Tibial nerve (tissue), 4 donors: ENCODE measurements at regions not wholly inside any gene's neighbourhood (a gene's known extent, or its start where the extent isn't known, plus 50 kb on each side); places are given as distances from the start of the nearest gene placed in this dataset.
A peak's percentile ranks its signal among the peaks of the same experiment; 100 is the strongest.

Experiments
- DNase-seq, 2 donors: peaks; one replicate each; pipeline ENCODE4 v3.0.0-alpha.2; 2019; ENCODE audit warnings: low spot score in 2 of 2
- H3K27ac ChIP-seq, 4 donors: fragments of 200-600 bp; sonication (generic) in 3 of 4; one replicate each; pipeline ENCODE4 v1.5.1; 2017 to 2019; ENCODE audit warnings: mild to moderate bottlenecking in 1 of 4
- H3K27me3 ChIP-seq, 2 donors: fragments of 200-600 bp; sonication (generic) in 1 of 2; one replicate each; pipeline versions ENCODE4 v1.5.1 to v1.6.0; 2017 to 2019
- H3K36me3 ChIP-seq, 3 donors: fragments of 200-600 bp; sonication (generic); one replicate each; pipeline ENCODE4 v1.5.1; 2018 to 2019
- H3K4me1 ChIP-seq, 4 donors: fragments of 200-600 bp; sonication (generic) in 3 of 4; one replicate each; pipeline ENCODE4 v1.5.1; 2017 to 2019
- H3K4me3 ChIP-seq, 4 donors: fragments of 200-600 bp; sonication (generic) in 3 of 4; one replicate each; pipeline ENCODE4 v1.5.1; 2017 to 2019; ENCODE audit warnings: mild to moderate bottlenecking in 1 of 4, moderate library complexity in 1 of 4
- H3K9me3 ChIP-seq, 4 donors: fragments of 200-600 bp; sonication (generic) in 3 of 4; one replicate each; pipeline ENCODE4 v1.5.1; 2017 to 2019
- CTCF ChIP-seq, 5 experiments: fragments of 200-600 bp in 3 of 5; fragments of 450-650 bp in 2 of 5; sonication (generic) in 3 of 5; IDR thresholded peaks; one replicate each; pipeline ENCODE4 v1.5.1; 2016 to 2019; ENCODE audit warnings: antibody characterized with exemption in 5 of 5, mild to moderate bottlenecking in 3 of 5, moderate library complexity in 2 of 5
- EP300 ChIP-seq, 2 donors: sonication (generic); formaldehyde crosslinking; IDR thresholded peaks; one replicate each; pipeline ENCODE4 v1.6.1; 2017; ENCODE audit warnings: antibody characterized with exemption in 2 of 2, mild to moderate bottlenecking in 1 of 2
- POLR2A ChIP-seq, 2 donors: fragments of 450-650 bp; IDR thresholded peaks; one replicate each; pipeline ENCODE4 v1.6.1; 2017; ENCODE audit warnings: antibody characterized with exemption in 2 of 2, mild to moderate bottlenecking in 2 of 2, moderate library complexity in 2 of 2
- WGBS, 2 donors: methylation state at CpG; one replicate each; pipeline ENCODE4 v1.1.5; 2018; 5-methylcytosine and 5-hydroxymethylcytosine counted together

GRCh38 chr7:116316838-116317628, 106.7 kb downstream of the TES start:
- Histone ChIP-seq H3K36me3 (no peaks in the 10 kb centered on the region), H3K4me3 (no peak overlapping the region), H3K9me3 (no peaks in the 10 kb centered on the region), H3K27ac (peak overlapping the region; percentile 13 to 82 (median 54)), H3K4me1 (peaks cover 0 to 26% (median 13%) of the 10 kb centered on the region in 4 donors), H3K27me3 (no peaks in the 10 kb centered on the region)
- DNase-seq = peak in 1 of 2 donors; percentile 50
- WGBS, 2 donors = 26 to 30% methylated on average over 7 of the region's 7 CpGs
- TF ChIP-seq POLR2A (IDR thresholded peaks at IDR 0.05) = no peak
- peak; percentile 70 to 95 for TF ChIP-seq EP300 (IDR thresholded peaks at IDR 0.05)

- H3K9me3 ChIP-seq = no peaks in the 10 kb centered on the region
- TF ChIP-seq EP300 (IDR thresholded peaks at IDR 0.05) = no peak
- TF ChIP-seq POLR2A (IDR thresholded peaks at IDR 0.05) = no peak
- no peak for TF ChIP-seq CTCF (IDR thresholded peaks at IDR 0.05)
- WGBS, 2 donors = 83 to 86% methylated on average over 4 of the region's 4 CpGs
- no peak overlapping the region for H3K4me3 ChIP-seq
- DNase-seq = no peak
- peak overlapping the region; percentile 13 to 82 (median 54) for H3K27ac ChIP-seq
- H3K4me1 ChIP-seq = peaks cover 0 to 26% (median 13%) of the 10 kb centered on the region in 4 donors
- H3K27me3 ChIP-seq = no peaks in the 10 kb centered on the region
- H3K36me3 ChIP-seq = no peaks in the 10 kb centered on the region
Measured at GRCh38 chr7:116317907-116318306, 107.6 kb downstream of the TES start.

GRCh38 chr7:116322541-116322940, 112.2 kb downstream of the TES start:
- DNase-seq = no peak
- Histone ChIP-seq H3K27me3 (no peaks in the 10 kb centered on the region), H3K4me3 (no peak overlapping the region), H3K36me3 (no peaks in the 10 kb centered on the region), H3K9me3 (no peaks in the 10 kb centered on the region), H3K4me1 (peaks cover 0 to 7% (median 2%) of the 10 kb centered on the region in 4 donors), H3K27ac (no peak overlapping the region)
- TF ChIP-seq CTCF (IDR thresholded peaks at IDR 0.05) = no peak
- TF ChIP-seq EP300 (IDR thresholded peaks at IDR 0.05) = no peak
- no peak for TF ChIP-seq POLR2A (IDR thresholded peaks at IDR 0.05)
- 86 to 92% methylated on average over 2 of the region's 2 CpGs for WGBS, 2 donors

- no peaks in the 10 kb centered on the region for H3K36me3 ChIP-seq
- DNase-seq = no peak
- peaks cover 0 to 7% (median 0%) of the 10 kb centered on the region in 4 donors for H3K4me1 ChIP-seq
- H3K27ac ChIP-seq = no peak overlapping the region
- no peak for TF ChIP-seq CTCF (IDR thresholded peaks at IDR 0.05)
- no peak for TF ChIP-seq POLR2A (IDR thresholded peaks at IDR 0.05)
- no peak for TF ChIP-seq EP300 (IDR thresholded peaks at IDR 0.05)
- WGBS, 2 donors = 94 to 100% methylated on average over 2 of the region's 2 CpGs
- no peak overlapping the region for H3K4me3 ChIP-seq
- no peaks in the 10 kb centered on the region for H3K27me3 ChIP-seq
- no peaks in the 10 kb centered on the region for H3K9me3 ChIP-seq
Measured at GRCh38 chr7:116324582-116324981, 114.2 kb downstream of the TES start.

GRCh38 chr7:116325517-116325916, 115.2 kb downstream of the TES start:
- no peak overlapping the region for H3K4me3 ChIP-seq
- H3K27ac ChIP-seq = no peak overlapping the region
- no peaks in the 10 kb centered on the region for H3K9me3 ChIP-seq
- H3K4me1 ChIP-seq = peaks cover 0 to 14% (median 0%) of the 10 kb centered on the region in 4 donors
- no peaks in the 10 kb centered on the region for H3K27me3 ChIP-seq
- 62 to 79% methylated on average over 3 of the region's 3 CpGs for WGBS, 2 donors
- H3K36me3 ChIP-seq = no peaks in the 10 kb centered on the region
- TF ChIP-seq CTCF (IDR thresholded peaks at IDR 0.05) = no peak
- TF ChIP-seq POLR2A (IDR thresholded peaks at IDR 0.05) = no peak
- TF ChIP-seq EP300 (IDR thresholded peaks at IDR 0.05) = no peak
- DNase-seq = no peak
